Liver (tissue), 8 donors: ENCODE measurements at regions not wholly inside any gene's neighbourhood (a gene's known extent, or its start where the extent isn't known, plus 50 kb on each side); places are given as distances from the start of the nearest gene placed in this dataset.

ENCODE experiments used
- DNase-seq: peaks from one replicate; pipeline ENCODE4 v3.0.0-alpha.2; 2017; ENCODE audit warnings: low spot score
- H3K27ac ChIP-seq, 2 donors: one replicate each; pipeline ENCODE4 v1.7.0; 2013; ENCODE audit warnings: inconsistent platforms in 2 of 2, low read length in 2 of 2, control low read depth in 1 of 2, low read depth in 1 of 2, mild to moderate bottlenecking in 1 of 2
- H3K27me3 ChIP-seq, 4 donors: one replicate each; pipeline versions ENCODE4 v1.6.1 to v1.7.0; 2013; ENCODE audit warnings: low read length in 3 of 4, inconsistent platforms in 1 of 4, mild to moderate bottlenecking in 1 of 4, moderate library complexity in 1 of 4; ENCODE audit not compliant: control insufficient read depth in 4 of 4, insufficient read depth in 4 of 4
- H3K36me3 ChIP-seq, 4 donors: one replicate each; pipeline versions ENCODE4 v1.6.1 to v1.7.0; 2013; ENCODE audit warnings: low read length in 3 of 4, mild to moderate bottlenecking in 3 of 4, low read depth in 1 of 4, moderate library complexity in 1 of 4; ENCODE audit not compliant: control insufficient read depth in 4 of 4, insufficient read depth in 3 of 4
- H3K4me1 ChIP-seq, 4 donors: one replicate each; pipeline versions ENCODE4 v1.6.1 to v1.7.0; 2013; ENCODE audit warnings: low read length in 3 of 4, mild to moderate bottlenecking in 3 of 4, moderate library complexity in 1 of 4; ENCODE audit not compliant: control insufficient read depth in 4 of 4, insufficient read depth in 4 of 4
- H3K4me3 ChIP-seq, 3 donors: one replicate each; pipeline versions ENCODE4 v1.6.1 to v1.7.0; 2013; ENCODE audit warnings: low read length in 3 of 3, control low read depth in 1 of 3, low read depth in 1 of 3, mild to moderate bottlenecking in 1 of 3
- H3K9ac ChIP-seq, 2 donors: one replicate each; pipeline ENCODE4 v1.7.0; 2013; ENCODE audit warnings: low read length in 2 of 2, mild to moderate bottlenecking in 2 of 2, moderate library complexity in 2 of 2, control low read depth in 1 of 2, low read depth in 1 of 2
- H3K9me3 ChIP-seq, 4 donors: one replicate each; pipeline versions ENCODE4 v1.6.1 to v1.7.0; 2013; ENCODE audit warnings: low read length in 3 of 4; ENCODE audit not compliant: control insufficient read depth in 4 of 4
- ATF3 ChIP-seq: IDR thresholded peaks from 2 replicates; pipeline ENCODE4 v1.6.1; 2016; ENCODE audit warnings: antibody characterized with exemption
- CTCF ChIP-seq: fragments of 150-350 bp; IDR thresholded peaks from 2 replicates; pipeline ENCODE4 v1.5.1; 2017; ENCODE audit warnings: improper control_type of control experiment, low read depth, low read length; ENCODE audit not compliant: missing input control
- EGR1 ChIP-seq, 2 donors: IDR thresholded peaks; 2 replicates each; pipeline ENCODE4 v1.6.1; 2016 to 2018; ENCODE audit warnings: antibody characterized with exemption in 2 of 2, low read depth in 2 of 2
- FOXA1 ChIP-seq: IDR thresholded peaks from 2 replicates; pipeline ENCODE4 v1.6.1; 2016; ENCODE audit warnings: antibody characterized with exemption
- FOXA2 ChIP-seq: IDR thresholded peaks from 2 replicates; pipeline ENCODE4 v1.6.1; 2016; ENCODE audit warnings: antibody characterized with exemption
- GABPA ChIP-seq, 2 donors: IDR thresholded peaks in 1 of 2; conservative IDR thresholded peaks in 1 of 2; 2 replicates each; pipeline ENCODE4 v1.6.1; 2016; ENCODE audit warnings: antibody characterized with exemption in 2 of 2, mild to moderate bottlenecking in 1 of 2, moderate library complexity in 1 of 2
- HNF4A ChIP-seq, 2 donors: conservative IDR thresholded peaks; 2 replicates each; pipeline ENCODE4 v1.6.1; 2016; ENCODE audit warnings: antibody characterized with exemption in 2 of 2, mild to moderate bottlenecking in 2 of 2
- HNF4G ChIP-seq: IDR thresholded peaks from 2 replicates; pipeline ENCODE4 v1.6.1; 2016; ENCODE audit warnings: antibody characterized with exemption
- JUND ChIP-seq, 2 donors: IDR thresholded peaks; 2 replicates each; pipeline ENCODE4 v1.6.1; 2016; ENCODE audit warnings: antibody characterized with exemption in 2 of 2
- NR2F2 ChIP-seq: IDR thresholded peaks from 2 replicates; pipeline ENCODE4 v1.6.1; 2016; ENCODE audit warnings: antibody characterized with exemption
- RAD21 ChIP-seq, 2 donors: IDR thresholded peaks; 2 replicates each; pipeline ENCODE4 v1.6.1; 2016; ENCODE audit warnings: antibody characterized with exemption in 2 of 2, mild to moderate bottlenecking in 2 of 2
- RXRA ChIP-seq, 2 donors: IDR thresholded peaks; 2 replicates each; pipeline ENCODE4 v1.6.1; 2017 to 2018; ENCODE audit warnings: antibody characterized with exemption in 2 of 2, mild to moderate bottlenecking in 1 of 2
- SP1 ChIP-seq: IDR thresholded peaks from 2 replicates; pipeline ENCODE4 v1.6.1; 2018; ENCODE audit warnings: antibody characterized with exemption, mild to moderate bottlenecking
- TAF1 ChIP-seq: conservative IDR thresholded peaks from 2 replicates; pipeline ENCODE4 v1.6.1; 2016; ENCODE audit warnings: antibody characterized with exemption, mild to moderate bottlenecking
- YY1 ChIP-seq: IDR thresholded peaks from 2 replicates; pipeline ENCODE4 v1.6.1; 2016; ENCODE audit warnings: antibody characterized with exemption, mild to moderate bottlenecking
- ZBTB33 ChIP-seq: IDR thresholded peaks from 2 replicates; pipeline ENCODE4 v1.6.1; 2016; ENCODE audit warnings: antibody characterized with exemption
- WGBS: extraction: QIAGEN DNeasy Blood & Tissue Kit; methylation state at CpG from one replicate; pipeline ENCODE4 v1.1.7; 2013; 5-methylcytosine and 5-hydroxymethylcytosine counted together
- TF ChIP-seq, protein P1 (sequence below): IDR thresholded peaks from 2 replicates; pipeline ENCODE4 v1.6.1; 2016; ENCODE audit warnings: antibody characterized with exemption
- TF ChIP-seq, protein P2 (sequence below): IDR thresholded peaks from 2 replicates; pipeline ENCODE4 v1.6.1; 2016; ENCODE audit warnings: antibody characterized with exemption, mild to moderate bottlenecking
- donor health status: healthy.
- donor health status: healthy.
- donor health status: healthy.
- donor health status: healthy.
- donor health status: healthy.

GRCh38 chr7:125427676-125428075, 498.1 kb upstream of the POT1 start:
- H3K9ac ChIP-seq, result no peak overlapping the region
- no peak for DNase-seq
- H3K4me3 ChIP-seq, result no peak overlapping the region
- H3K36me3 ChIP-seq, result no peaks in the 10 kb centered on the region
- TF ChIP-seq RAD21 (IDR thresholded peaks at IDR 0.05), result no peak
- TF ChIP-seq, protein P1, sequence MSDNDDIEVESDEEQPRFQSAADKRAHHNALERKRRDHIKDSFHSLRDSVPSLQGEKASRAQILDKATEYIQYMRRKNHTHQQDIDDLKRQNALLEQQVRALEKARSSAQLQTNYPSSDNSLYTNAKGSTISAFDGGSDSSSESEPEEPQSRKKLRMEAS, result no peak
- no peak for TF ChIP-seq FOXA1
- TF ChIP-seq RXRA (IDR thresholded peaks at IDR 0.05), result no peak
- TF ChIP-seq ATF3, result no peak
- TF ChIP-seq CTCF, result no peak
- TF ChIP-seq JUND (IDR thresholded peaks at IDR 0.05), result no peak
- TF ChIP-seq HNF4A (conservative IDR thresholded peaks at IDR 0.05), result no peak
- no peak for TF ChIP-seq NR2F2
- TF ChIP-seq TAF1, result no peak
- H3K27ac ChIP-seq, result no peak overlapping the region
- no peaks in the 10 kb centered on the region for H3K4me1 ChIP-seq
- H3K9me3 ChIP-seq, result no peaks in the 10 kb centered on the region
- 22% methylated on average over 1 of the region's 1 CpG for WGBS
- H3K27me3 ChIP-seq, result no peaks in the 10 kb centered on the region

- DNase-seq, result no peak
- Histone ChIP-seq H3K9ac (no peak overlapping the region), H3K9me3 (no peaks in the 10 kb centered on the region), H3K27me3 (no peaks in the 10 kb centered on the region), H3K36me3 (no peaks in the 10 kb centered on the region), H3K4me3 (no peak overlapping the region), H3K4me1 (no peaks in the 10 kb centered on the region), H3K27ac (no peak overlapping the region)
- WGBS, result 91% methylated on average over 2 of the region's 2 CpGs
- TF ChIP-seq EGR1 (IDR thresholded peaks at IDR 0.05; ENCODE audit: low read depth in 2 of 2) (no peak), ATF3 (no peak), GABPA (IDR thresholded peaks at IDR 0.05 in 1 of 2, conservative IDR thresholded peaks at IDR 0.05 in 1 of 2) (no peak), NR2F2 (no peak), ZBTB33 (no peak), HNF4G (no peak), FOXA2 (no peak), FOXA1 (no peak), RAD21 (IDR thresholded peaks at IDR 0.05) (no peak), HNF4A (conservative IDR thresholded peaks at IDR 0.05) (no peak), RXRA (IDR thresholded peaks at IDR 0.05) (no peak), CTCF (no peak), TAF1 (no peak), JUND (IDR thresholded peaks at IDR 0.05) (no peak), YY1 (no peak), SP1 (no peak)
- TF ChIP-seq, protein P2, sequence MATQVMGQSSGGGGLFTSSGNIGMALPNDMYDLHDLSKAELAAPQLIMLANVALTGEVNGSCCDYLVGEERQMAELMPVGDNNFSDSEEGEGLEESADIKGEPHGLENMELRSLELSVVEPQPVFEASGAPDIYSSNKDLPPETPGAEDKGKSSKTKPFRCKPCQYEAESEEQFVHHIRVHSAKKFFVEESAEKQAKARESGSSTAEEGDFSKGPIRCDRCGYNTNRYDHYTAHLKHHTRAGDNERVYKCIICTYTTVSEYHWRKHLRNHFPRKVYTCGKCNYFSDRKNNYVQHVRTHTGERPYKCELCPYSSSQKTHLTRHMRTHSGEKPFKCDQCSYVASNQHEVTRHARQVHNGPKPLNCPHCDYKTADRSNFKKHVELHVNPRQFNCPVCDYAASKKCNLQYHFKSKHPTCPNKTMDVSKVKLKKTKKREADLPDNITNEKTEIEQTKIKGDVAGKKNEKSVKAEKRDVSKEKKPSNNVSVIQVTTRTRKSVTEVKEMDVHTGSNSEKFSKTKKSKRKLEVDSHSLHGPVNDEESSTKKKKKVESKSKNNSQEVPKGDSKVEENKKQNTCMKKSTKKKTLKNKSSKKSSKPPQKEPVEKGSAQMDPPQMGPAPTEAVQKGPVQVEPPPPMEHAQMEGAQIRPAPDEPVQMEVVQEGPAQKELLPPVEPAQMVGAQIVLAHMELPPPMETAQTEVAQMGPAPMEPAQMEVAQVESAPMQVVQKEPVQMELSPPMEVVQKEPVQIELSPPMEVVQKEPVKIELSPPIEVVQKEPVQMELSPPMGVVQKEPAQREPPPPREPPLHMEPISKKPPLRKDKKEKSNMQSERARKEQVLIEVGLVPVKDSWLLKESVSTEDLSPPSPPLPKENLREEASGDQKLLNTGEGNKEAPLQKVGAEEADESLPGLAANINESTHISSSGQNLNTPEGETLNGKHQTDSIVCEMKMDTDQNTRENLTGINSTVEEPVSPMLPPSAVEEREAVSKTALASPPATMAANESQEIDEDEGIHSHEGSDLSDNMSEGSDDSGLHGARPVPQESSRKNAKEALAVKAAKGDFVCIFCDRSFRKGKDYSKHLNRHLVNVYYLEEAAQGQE, result no peak
- TF ChIP-seq, protein P1, result no peak
Measured at GRCh38 chr7:125425506-125425905, 495.9 kb upstream of the POT1 start.
